GM18508 (cell line): ENCODE measurements at regions not wholly inside any gene's neighbourhood (a gene's known extent, or its start where the extent isn't known, plus 50 kb on each side); places are given as distances from the start of the nearest gene placed in this dataset.
"Not testable (repeated sequence)": the region's sequence is repeated elsewhere in the genome, so short reads cannot be mapped to it uniquely, and the experiment has no call there.

Experiments
- ATAC-seq: cut with Tn5 transposase; IDR thresholded peaks from one replicate; pipeline ENCODE4 v1.9.1; 2021; ENCODE audit warnings: moderate number of reproducible peaks; ENCODE audit not compliant: insufficient read depth, unreplicated experiment

DNA sequence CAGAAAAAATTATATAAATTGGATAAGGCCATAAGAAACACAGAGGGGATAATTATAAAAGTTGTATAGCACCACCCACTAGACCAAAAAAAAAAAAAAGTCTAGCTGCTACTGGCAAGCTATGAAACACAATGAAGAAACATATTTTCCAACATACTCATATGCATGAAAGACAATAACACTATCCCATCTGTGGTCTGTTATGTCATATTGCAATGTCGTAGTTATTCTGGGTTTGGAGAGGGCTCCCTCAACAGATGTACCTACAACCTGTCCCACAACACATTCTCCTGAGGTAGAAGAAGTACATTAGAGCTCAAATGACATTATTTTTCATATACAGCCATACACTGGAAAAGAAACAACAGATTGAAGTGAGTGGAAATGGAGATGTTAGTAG is 517.6 kb upstream of the ADGRL4 start:
- ATAC-seq: no peak

DNA sequence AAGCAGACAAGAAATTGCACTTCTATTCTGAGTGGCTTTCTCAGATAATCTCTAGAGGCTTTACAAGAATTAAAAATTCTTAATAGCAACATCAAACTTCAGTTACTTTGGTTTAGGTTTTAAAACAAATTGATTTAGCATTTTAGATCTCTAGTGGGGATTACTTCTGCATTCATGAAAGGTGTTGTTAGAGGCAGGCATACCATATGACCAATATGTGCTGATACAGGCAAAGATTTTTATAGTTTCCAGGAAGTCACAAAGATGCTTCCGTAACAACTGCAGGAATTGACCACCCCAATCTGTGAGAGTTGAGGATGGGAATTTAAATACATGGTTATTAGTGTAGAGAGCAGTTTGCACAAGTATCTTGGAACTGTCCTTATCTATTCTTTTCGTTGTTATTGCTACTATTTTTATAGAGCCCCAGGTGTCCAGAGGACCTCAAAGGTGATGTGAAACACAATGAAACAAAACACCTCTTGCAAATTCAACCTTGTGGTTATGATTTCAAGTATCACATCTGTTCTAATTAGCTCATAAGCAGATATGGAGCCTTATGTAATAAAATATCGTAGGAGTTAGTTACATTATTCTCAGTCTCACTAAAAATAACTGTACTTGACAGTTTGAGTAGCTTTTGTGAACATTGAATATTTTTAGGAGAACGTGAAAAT is 512.7 kb upstream of the ADGRL4 start:
- ATAC-seq: no peak

DNA sequence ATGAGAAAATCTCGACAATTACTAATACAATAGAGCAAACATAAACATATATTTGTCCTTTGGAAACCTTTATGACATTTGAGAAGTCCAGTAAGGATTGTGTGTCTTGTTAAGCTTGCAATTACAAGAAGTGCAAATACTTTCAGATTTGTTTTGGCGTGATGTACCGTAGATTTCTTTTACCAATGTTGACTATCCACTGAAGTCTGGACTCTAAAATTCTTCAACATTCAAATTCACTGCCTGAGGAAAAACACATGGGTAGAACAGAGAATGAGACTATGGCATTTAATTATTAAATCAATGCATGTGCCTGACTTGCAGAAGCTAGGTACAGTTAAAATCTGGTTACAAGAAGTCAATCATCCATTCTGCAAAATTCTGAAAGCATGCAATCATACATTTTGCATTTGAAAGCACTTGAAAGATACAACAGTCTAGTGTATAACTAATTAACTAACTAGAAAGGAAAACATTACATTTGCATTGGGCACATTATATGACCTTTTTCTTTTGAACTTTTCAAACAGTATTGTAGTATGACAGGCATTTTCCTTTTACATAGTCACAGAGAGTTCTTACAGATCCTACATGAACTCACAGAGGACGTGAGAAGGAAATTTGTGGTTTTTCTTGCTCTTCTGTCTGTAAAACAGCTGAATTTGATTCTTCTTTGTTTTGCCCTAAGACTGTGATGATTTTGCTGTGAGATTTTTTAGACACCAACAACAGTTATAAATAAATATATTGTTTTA is 511.1 kb upstream of the ADGRL4 start:
- no peak for ATAC-seq

DNA sequence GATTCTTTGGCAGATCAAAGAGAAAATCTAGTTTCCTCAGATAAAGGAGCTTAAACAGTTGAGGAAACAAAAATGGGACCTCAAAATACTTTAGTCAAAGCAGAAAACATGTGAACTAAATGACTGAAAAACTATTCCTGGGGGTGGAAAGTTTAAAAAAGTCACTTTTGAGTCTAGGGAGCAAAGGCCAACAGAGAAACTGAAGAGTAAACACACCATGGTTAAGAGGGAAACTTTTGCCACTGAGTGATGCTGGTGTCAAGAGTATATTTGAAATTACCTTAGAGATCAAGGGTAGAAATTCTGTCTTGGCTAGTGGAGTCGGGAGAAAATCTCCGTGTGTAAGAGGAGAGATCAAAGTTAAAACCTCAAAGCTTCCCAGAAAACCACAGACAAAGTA is 501.2 kb upstream of the ADGRL4 start:
- no peak for ATAC-seq

DNA sequence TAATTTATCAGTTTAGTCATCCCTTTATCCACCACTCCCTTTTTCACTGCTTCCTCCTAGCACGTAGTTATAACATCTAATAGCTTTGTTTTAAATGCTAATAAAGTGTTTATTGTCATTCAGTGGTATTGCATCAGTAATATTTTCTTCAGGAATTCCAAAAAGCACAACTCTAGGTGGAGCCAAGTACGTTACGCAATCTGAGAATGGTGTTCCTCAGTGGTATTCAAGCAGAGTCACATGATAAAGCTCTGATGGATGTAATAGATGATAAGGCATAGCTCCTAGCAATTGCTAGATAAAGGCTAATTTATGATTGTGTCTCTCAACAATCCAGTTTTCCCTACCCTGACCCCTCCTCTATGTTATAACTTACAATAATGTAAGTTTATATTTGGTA is 494.6 kb upstream of the ADGRL4 start:
- ATAC-seq: no peak

DNA sequence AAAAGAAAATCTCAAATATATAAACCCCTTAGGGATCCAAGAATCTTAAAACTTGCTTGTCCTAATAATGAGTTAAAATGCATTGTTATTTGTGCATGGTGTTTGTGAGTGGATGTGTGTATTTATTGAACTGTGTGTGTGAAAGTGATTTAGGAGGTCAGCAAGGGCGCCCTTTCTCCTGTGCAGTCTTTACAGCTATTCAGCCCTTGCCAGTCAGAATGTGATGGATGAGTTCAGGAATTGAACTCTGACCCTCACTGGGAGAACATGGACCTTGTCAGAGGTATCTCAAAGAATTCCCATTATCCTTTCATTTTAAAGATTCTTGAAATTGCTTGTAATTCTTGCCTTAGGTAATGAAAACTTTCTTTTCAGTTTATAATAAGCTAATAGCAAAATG is 493.0 kb upstream of the ADGRL4 start:
- no peak for ATAC-seq

DNA sequence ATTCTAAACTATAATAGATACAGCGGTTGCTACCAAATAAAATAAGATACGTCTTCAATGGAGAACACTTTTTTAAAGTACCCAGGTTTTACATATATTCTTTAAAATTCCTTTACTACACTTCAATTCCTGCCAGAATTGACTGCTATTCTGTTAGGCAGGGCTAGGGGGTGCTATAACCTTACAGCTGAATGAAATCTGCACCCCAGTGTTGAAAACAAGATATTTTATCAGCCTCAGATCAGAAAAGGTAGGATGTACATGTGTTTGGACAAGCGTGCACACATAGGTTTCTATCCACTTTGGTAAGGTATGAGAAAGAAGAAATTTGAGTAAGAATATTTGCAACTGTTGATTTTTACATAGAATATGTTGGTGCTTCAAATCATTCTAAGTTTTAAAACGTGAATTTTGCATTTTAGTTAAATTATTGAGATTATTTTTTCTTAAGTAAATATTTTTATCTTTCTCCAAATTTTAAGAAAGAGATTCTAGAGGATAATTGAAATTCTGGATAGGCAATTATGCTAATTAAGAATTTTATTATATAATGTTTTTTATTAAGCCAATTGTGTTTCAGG is 490.8 kb upstream of the ADGRL4 start:
- ATAC-seq: no peak

DNA sequence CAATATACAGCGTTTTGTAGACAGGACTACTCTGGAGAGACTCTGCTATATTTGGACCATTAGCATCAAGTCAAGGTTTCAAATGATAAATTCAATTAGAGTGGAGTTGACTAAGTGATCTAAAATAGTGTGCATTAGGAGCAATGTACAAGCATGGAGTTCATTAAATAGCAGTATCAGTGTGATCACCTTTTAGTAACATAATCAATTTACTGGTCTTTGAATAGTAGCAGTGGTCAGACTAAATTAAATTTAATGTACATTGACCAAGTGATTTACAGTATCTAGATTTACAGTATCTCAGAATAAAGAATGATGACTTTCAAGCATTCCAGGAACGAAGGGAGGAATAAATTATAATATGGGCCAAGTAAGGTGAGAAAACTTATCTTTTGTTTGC is 489.6 kb upstream of the ADGRL4 start:
- no peak for ATAC-seq

DNA sequence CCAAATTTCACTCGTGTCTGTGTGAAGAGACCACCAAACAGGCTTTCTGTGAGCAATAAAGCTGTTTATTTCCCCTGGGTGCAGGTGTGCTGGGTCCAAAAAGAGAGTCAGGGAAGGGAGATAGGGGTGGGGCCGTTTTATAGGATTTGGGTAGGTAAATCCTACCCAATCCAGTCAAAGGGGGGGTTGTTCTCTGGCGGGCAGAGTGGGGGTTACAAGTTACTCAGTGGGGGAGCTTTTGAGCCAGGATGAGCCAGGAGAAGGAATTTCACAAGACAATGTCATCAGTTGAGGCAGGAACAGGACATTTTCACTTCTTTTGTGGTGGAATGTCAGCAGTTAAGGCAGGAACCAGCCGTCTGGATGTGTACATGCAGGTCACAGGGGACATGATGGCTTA is 487.2 kb upstream of the ADGRL4 start:
- ATAC-seq: not testable (repeated sequence)

DNA sequence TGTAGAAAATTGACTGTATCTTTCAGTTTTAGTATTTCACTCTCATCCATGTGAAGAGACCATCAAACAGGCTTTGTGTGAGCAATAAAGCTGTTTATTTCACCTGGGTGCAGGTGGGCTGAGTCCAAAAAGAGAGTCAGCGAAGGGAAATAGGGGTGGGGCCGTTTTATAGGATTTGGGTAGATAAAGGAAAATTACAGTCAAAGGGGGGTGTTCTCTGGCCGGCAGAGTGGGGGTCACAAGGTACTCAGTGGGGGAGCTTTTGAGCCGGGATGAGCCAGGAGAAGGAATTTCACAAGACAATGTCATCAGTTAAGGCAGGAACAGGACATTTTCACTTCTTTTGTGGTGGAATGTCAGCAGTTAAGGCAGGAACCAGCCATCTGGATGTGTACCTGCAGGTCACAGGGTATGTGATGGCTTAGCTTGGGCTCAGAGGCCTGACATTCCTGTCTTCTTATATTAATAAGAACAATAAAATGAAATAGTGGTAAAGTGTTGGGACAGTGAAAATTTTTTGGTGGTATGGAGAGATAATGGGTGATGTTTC is 482.1 kb upstream of the ADGRL4 start:
- ATAC-seq: not testable (repeated sequence)

DNA sequence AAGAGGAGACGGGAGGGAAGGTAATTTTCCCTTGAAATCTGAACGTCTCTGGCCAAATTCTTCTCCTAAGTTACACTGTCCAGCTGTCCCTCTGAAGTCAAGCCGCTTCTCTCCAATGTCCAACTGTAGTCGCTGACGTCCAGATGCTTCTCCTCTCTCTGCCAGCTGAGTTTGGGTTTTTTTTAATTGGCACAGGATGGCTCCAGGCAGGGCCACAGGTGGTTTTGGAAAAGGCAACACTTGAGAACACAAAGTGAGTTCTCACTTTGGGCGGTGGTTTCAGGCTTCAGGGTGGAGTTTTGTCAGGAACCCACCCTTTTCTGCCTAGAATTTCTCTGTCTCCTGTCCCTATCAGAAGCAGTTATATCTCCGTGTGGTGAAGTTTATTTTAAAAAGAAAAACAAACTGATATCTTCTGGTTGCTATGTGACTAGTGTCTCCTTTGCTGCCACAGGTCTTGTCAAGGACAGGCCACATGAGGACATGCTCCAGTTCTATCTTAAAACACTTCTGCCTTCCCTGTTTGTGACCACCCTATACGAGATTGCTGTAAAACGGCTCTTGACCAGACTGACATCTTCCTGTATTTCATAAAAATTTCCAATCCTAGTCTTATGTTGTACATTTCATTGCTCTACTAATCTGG is 472.3 kb upstream of the ADGRL4 start:
- ATAC-seq: no peak

DNA sequence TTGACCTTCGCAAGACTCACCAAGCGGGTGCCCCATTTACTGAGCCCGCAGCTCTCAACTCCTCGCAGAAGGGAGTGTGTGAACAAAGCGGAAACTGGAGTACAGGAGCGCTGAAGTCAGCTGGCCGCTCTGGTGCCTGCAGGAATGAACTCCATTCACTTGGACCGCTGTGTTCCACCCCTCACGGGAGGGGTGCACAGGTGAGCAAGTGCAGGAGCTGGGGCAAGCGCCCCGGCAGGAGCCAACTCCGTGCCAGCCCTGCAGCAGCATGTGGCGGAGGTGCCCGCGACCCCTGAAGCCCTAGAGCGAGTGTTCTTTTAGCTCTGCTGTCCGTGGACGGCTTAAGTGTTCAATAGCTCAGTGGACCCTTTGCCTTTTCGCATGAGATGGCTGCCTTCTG is 471.6 kb upstream of the ADGRL4 start:
- no peak for ATAC-seq

DNA sequence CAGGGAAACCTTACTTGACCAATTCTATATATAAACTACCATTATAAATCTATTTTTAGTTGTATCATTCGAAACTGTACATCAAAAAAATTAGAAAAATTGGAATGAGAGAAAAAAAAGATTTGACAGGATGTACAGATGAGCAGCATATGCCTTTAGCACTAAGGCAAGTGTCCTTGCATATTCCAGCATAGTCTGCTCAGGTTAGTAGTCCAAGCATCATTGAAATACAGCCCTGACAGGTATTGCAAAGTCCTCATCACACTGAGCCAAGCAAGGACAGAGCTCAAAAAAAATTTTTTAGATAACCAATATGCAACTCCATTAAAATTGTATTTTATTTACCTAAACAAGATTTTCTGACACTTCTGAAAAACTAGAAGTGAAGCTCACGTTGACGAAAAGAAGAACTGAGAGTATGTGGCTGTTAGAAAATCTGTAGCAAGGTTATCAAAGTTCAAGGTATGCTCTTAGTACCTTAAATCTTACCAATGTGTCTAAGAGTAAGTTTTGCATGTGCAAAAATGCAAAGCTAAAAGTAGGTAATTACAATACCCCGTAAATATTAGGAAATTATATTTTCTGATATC is 465.6 kb upstream of the ADGRL4 start:
- peak; percentile 75 for ATAC-seq

DNA sequence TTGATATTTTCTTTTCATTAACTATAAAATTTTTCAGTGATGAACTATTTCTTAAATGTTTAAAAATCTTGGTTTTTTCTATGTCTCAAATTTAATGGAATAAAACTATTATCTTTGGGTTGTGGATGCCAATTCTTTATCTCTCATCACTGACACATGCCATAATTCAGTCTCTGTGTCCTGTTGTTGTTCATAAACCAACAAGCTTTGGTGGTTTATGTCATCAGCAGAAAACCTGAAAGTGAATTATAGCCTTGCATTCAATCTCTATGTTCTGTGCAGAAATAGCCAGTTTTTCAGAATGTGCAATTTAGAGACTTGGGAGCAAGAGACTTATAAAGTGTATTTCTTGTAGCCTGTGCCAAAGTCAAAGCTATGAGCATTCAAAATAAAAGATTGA is 462.6 kb upstream of the ADGRL4 start:
- ATAC-seq: no peak

DNA sequence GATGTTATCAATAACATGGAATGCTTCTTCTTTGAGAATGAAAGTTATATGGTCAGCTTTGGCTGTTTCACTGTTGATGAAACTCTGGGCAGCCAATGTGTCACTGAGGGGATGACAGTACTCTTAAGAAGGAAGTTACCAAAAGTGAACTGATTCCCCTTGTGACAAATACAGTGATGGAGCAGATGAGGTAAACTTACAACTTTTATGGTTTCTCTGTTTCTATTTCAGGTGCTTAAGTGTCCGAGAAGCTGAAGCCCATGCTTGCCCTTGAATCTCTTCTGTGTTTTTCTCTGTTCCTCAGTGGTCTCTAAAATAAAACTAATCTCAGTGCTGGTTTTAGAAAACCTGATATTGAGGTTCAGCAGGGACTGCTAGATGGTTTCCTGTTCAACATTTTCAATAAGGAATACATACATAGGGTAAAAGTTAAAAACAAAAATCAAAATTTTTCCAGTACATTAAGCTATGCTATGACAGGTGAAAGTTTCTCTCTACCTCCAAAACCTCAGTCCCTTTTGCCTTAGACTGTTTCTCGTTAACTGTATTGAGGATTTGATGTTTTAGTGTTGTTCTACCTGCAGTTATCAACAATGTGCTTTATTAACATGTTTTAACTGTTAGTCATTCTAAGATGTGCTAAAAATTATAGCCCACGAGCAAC is 454.4 kb upstream of the ADGRL4 start:
- peak; percentile 100 for ATAC-seq

DNA sequence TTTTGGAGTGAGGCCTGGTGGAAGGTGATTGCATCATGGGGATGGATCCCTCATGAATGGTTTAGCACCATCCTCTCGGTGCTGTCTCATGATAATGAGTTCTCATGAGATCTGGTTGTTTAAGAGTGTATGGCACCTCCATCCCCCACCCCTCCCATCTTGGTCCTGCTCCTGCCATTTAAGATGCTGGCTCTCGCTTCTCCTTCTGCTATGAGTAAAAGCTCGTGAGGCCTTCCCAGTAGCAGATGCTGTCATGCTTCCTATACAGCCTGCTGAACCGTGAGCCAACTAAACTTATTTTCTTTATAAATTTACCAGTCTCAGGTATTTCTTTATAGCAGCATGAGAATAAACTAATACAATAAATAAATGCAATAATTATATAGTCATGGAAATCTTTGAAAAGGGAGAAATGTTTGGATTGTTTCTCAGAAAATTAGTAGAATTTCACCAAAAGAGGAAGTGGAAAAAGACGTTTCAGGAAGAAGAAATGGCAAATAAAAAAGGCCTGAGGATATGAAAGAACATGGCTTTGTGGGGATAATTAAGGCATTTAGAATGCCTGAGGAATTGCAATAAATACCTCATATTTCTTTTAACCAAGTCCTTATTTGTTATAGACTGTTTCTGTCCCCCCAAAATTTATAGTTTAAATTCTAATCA is 451.2 kb upstream of the ADGRL4 start:
- ATAC-seq: no peak

DNA sequence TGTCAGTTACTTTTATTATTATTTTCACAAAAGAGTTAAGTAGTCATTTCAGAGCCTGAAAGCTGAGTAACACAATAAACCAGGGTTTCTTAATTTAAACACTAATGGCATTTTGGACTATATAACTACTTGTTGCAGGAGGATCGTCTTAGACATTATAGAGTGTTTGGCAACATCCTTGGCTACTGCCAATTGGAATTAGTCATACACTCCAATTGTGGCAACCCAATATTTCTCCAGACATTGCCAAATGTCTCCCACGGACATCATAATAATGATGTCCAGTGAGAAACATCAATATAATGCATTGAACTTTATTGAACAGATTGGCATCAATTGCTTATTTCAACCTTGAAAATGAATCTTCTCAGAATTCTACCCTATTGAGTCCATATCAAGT is 441.9 kb upstream of the ADGRL4 start:
- ATAC-seq: no peak

DNA sequence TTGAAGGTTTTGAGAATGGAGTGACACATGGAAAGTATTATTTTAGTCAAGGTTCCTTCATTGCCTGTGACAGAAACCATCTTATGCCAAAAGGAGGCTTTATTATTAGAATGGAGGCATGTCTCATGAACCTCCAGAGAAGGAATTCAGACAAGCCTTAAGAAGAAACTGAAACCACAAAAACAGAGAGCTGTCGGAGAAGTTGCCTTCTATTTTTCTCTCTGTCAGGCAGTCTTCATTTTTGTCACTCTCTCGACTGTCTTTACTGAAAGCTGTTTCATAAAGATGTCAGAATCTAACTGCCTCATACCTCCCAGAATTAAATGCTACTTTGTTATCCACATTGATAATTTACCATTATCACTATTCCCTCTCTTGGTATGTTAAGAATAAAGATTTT is 434.7 kb upstream of the ADGRL4 start:
- ATAC-seq: no peak

DNA sequence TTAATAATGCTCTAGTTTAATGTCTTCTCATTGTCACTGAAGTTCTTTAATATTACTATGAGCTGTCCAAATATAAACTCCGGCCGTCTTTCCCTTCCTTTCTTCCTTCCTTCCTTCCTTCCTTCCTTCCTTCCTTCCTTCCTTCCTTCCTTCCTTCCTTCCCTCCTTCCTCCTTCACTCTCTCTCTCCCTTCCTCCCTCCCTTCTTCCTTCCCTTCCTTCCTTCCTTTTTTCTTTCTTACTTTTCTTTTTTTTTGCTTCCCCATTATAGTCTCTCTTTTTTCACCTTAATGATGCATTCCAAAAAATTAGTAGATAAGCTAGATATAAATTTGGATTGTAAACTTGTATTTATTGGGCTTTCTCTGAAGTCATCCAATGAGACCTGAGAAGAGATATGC is 431.0 kb upstream of the ADGRL4 start:
- ATAC-seq: no peak

DNA sequence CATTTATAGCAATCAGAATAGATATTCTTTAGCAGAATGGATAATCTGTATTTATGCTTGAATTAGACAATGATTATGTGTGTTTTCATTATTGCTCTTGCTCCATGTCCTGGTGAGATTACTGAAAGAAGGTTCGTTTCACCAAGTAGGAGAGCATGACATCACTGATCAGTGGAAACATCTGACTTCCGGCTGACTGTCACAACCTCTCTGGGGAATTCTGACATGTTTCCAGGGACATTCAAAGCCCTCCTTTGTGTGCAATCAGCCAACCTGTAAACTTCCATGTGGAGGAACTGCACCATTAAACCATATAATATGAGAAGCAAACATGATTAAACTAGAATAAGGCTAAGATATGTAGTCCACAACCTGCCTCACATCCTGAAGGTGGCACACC is 424.8 kb upstream of the ADGRL4 start:
- no peak for ATAC-seq
